ENCODE measurements at regions not wholly inside any gene's neighbourhood (a gene's known extent, or its start where the extent isn't known, plus 50 kb on each side); places are given as distances from the start of the nearest gene placed in this dataset.

DNA sequence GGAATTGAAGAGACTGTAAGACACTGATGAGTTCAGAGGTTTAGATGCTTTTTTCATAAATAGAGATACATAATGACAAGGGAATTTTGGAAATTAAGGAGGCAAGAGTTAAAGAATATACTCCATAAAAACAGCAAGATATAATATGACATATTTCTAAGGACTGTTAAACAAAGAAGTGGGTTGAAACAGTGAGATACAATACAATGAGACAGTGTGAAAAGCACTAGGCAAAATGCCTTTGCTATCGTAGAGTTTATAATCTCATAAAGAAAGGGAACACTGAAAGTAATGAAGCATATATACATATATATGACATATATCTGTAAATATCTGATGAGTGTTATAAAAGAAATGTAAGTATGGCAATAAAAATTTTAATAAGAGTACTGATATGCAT is 1496.2 kb downstream of the TECRL start:
- Mint-ChIP-seq H3K36me3 (no peaks in the 10 kb centered on the region), H3K9me3 (no peaks in the 10 kb centered on the region), H3K4me3 (no peak overlapping the region), H3K27ac (no peak overlapping the region), H3K4me1 (ENCODE audit: unreplicated experiment) (no peaks in the 10 kb centered on the region), H3K27me3 (no peaks in the 10 kb centered on the region)
- TF ChIP-seq, protein P1, sequence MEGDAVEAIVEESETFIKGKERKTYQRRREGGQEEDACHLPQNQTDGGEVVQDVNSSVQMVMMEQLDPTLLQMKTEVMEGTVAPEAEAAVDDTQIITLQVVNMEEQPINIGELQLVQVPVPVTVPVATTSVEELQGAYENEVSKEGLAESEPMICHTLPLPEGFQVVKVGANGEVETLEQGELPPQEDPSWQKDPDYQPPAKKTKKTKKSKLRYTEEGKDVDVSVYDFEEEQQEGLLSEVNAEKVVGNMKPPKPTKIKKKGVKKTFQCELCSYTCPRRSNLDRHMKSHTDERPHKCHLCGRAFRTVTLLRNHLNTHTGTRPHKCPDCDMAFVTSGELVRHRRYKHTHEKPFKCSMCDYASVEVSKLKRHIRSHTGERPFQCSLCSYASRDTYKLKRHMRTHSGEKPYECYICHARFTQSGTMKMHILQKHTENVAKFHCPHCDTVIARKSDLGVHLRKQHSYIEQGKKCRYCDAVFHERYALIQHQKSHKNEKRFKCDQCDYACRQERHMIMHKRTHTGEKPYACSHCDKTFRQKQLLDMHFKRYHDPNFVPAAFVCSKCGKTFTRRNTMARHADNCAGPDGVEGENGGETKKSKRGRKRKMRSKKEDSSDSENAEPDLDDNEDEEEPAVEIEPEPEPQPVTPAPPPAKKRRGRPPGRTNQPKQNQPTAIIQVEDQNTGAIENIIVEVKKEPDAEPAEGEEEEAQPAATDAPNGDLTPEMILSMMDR (conservative IDR thresholded peaks at IDR 0.05) = no peak
- DNase-seq (ENCODE audit: extremely low spot score, unreplicated experiment) = no peak

DNA sequence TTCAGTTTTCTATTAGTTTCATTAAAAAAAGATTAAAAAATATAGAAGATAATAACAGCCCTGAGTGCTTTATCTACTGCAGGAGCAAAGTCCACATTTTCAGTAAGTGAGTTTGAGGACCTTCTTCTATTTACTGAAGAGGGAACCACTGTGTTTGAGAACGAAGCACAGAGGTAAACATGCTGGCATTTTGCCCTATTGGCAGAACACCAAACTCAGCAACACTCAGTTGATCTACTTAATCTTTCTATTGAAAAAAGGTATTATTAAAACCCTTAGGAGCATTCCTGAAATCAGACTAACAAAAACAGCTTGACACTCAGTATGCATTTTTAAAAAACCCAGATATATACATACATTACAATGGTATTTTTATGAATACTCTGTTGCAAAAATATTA is 1496.7 kb downstream of the TECRL start:
- Mint-ChIP-seq H3K27me3 (no peaks in the 10 kb centered on the region), H3K9me3 (no peaks in the 10 kb centered on the region)

DNA sequence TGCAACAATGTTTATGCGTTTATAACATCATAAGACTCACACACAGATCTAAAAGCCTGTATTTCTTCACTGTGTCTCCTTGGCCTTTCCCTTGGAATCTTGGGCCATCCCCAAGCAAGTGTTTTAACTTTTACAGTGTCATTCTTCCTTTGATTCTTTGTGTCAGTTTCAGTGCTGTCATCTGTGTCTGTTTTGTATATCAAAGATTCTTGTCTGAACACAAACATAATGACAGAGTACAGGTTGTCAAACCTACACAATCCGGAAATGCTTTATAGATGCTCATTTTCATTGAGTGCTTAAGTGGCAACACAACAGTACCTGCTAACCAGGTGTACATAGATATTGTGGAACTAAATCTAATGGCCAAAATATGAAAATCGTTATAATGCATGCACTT is 1500.0 kb downstream of the TECRL start:
- H3K36me3 Mint-ChIP-seq = no peaks in the 10 kb centered on the region
- no peak overlapping the region for H3K4me3 Mint-ChIP-seq
- H3K27ac Mint-ChIP-seq = no peak overlapping the region
- H3K9me3 Mint-ChIP-seq = no peaks in the 10 kb centered on the region
- no peaks in the 10 kb centered on the region for H3K27me3 Mint-ChIP-seq
- DNase-seq (ENCODE audit: extremely low spot score, unreplicated experiment) = no peak
- no peaks in the 10 kb centered on the region for H3K4me1 Mint-ChIP-seq (ENCODE audit: unreplicated experiment)
- TF ChIP-seq, protein P1 (conservative IDR thresholded peaks at IDR 0.05) = no peak

More for the DNA sequence above, 1496.7 kb downstream of the TECRL start:
- Mint-ChIP-seq H3K27ac (no peak overlapping the region), H3K4me3 (no peak overlapping the region), H3K4me1 (ENCODE audit: unreplicated experiment) (no peaks in the 10 kb centered on the region), H3K36me3 (no peaks in the 10 kb centered on the region)
- TF ChIP-seq, protein P1 (conservative IDR thresholded peaks at IDR 0.05) = no peak
- no peak for DNase-seq (ENCODE audit: extremely low spot score, unreplicated experiment)

DNA sequence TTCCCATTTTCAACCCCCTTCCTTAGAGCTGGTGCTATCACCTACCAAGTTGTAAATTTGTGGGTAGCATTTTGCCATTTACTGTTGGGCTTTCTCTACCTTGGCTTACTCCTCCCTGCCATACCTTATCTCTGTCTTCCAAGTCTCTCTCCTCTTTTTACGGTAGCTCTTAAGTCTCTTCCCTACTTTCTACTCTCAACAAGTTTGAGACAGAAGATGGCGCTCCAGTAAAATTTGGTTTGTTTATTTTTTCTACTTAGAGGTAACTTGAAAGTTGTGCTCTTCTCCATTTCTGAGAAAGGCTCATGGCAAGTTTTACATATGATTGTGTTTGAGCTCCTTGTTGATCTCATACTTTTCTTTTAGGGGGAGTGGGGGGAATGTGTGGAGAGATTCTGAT is 1508.1 kb downstream of the TECRL start:
- no peak overlapping the region for H3K27ac Mint-ChIP-seq
- H3K27me3 Mint-ChIP-seq = peaks cover 4% of the 10 kb centered on the region
- TF ChIP-seq, protein P1 (conservative IDR thresholded peaks at IDR 0.05) = no peak
- no peak for DNase-seq (ENCODE audit: extremely low spot score, unreplicated experiment)
- no peaks in the 10 kb centered on the region for H3K9me3 Mint-ChIP-seq
- H3K4me1 Mint-ChIP-seq (ENCODE audit: unreplicated experiment) = no peaks in the 10 kb centered on the region
- H3K4me3 Mint-ChIP-seq = no peak overlapping the region
- H3K36me3 Mint-ChIP-seq = no peaks in the 10 kb centered on the region

DNA sequence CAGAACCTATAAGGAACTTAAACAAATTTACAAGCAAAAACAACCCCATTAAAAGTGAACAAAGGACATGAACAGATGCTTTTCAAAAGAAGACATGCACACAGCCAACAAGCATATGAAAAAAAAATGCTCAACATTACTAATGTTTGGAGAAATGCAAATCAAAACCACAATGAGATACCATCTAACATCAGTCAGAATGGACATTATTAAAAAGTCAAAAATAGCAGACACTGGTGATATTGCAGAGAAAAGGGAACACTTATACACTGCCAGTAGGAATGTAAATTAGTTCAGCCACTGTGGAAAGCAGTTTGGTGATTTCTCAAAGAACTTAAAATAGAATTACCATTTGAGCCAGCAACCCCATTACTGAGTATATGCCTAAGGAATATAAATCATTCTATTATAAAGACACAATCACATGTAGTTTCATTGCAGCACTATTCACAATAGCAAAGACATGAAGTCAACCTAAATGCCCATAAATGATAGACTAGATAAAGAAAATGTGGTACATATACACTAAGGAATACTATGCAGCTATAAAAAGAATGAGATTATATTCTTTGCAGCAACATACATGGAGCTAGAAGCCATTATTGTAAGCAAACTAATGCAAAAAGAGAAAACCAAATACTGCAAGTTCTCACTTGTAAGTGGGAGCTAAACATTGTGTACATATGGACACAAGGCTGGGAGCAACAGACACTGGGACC is 1509.4 kb downstream of the TECRL start:
- Mint-ChIP-seq H3K9me3 (no peaks in the 10 kb centered on the region), H3K4me1 (ENCODE audit: unreplicated experiment) (no peaks in the 10 kb centered on the region), H3K27me3 (peaks cover 4% of the 10 kb centered on the region), H3K4me3 (no peak overlapping the region), H3K27ac (no peak overlapping the region), H3K36me3 (no peaks in the 10 kb centered on the region)
- DNase-seq (ENCODE audit: extremely low spot score, unreplicated experiment) = no peak
- TF ChIP-seq, protein P1 (conservative IDR thresholded peaks at IDR 0.05) = no peak
